Osteocyte (in vitro differentiated cells): ENCODE measurements at regions not wholly inside any gene's neighbourhood (a gene's known extent, or its start where the extent isn't known, plus 50 kb on each side); places are given as distances from the start of the nearest gene placed in this dataset.

Source experiments
- DNase-seq: peaks from one replicate; pipeline ENCODE4 v3.0.0; 2021; ENCODE audit warnings: mixed read lengths; ENCODE audit not compliant: unreplicated experiment; ENCODE audit errors: extremely low spot score
- H3K27ac Mint-ChIP-seq: one replicate; pipeline ENCODE4 v1.8.0; 2021; ENCODE audit warnings: mild to moderate bottlenecking, mixed read lengths; ENCODE audit not compliant: unreplicated experiment
- H3K27me3 Mint-ChIP-seq: one replicate; pipeline ENCODE4 v1.8.0; 2021; ENCODE audit warnings: mixed read lengths; ENCODE audit not compliant: unreplicated experiment
- H3K36me3 Mint-ChIP-seq: one replicate; pipeline ENCODE4 v1.8.0; 2021; ENCODE audit warnings: mixed read lengths; ENCODE audit not compliant: unreplicated experiment
- H3K4me1 Mint-ChIP-seq: one replicate; pipeline ENCODE4 v1.8.0; 2021; ENCODE audit warnings: mixed read lengths; ENCODE audit not compliant: unreplicated experiment
- H3K4me3 Mint-ChIP-seq: one replicate; pipeline ENCODE4 v1.8.0; 2021; ENCODE audit warnings: mild to moderate bottlenecking, moderate library complexity, mixed read lengths; ENCODE audit not compliant: unreplicated experiment
- H3K9me3 Mint-ChIP-seq: one replicate; pipeline ENCODE4 v1.8.0; 2021; ENCODE audit warnings: mixed read lengths; ENCODE audit not compliant: unreplicated experiment
- TF ChIP-seq, protein P1 (sequence below): fragments of 200-600 bp; sonication (generic); IDR thresholded peaks from 2 replicates; pipeline ENCODE4 v1.5.0; 2021; ENCODE audit warnings: antibody characterized with exemption, mild to moderate bottlenecking, moderate library complexity

DNA sequence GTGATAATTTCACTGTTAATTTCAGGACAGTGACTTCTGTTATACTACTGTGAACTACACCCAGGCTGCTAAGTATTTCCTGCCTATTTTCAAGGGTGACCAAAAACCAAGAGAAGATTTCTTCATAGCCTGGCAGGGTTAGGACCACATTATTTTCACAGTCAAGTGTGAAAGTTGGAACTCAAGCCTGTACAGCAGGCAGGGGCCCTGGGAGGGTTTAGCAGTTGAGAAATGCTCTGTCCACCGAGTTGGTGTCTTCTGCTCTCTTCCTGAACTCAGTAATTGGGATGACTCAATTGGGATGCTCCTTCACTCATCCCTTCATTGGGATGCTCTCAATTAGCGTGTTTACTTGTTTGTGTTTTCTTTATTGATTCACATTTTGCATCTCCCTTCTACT, 347.3 kb upstream of the CDH11 start:
- H3K36me3 Mint-ChIP-seq = no peaks in the 10 kb centered on the region
- TF ChIP-seq, protein P1, sequence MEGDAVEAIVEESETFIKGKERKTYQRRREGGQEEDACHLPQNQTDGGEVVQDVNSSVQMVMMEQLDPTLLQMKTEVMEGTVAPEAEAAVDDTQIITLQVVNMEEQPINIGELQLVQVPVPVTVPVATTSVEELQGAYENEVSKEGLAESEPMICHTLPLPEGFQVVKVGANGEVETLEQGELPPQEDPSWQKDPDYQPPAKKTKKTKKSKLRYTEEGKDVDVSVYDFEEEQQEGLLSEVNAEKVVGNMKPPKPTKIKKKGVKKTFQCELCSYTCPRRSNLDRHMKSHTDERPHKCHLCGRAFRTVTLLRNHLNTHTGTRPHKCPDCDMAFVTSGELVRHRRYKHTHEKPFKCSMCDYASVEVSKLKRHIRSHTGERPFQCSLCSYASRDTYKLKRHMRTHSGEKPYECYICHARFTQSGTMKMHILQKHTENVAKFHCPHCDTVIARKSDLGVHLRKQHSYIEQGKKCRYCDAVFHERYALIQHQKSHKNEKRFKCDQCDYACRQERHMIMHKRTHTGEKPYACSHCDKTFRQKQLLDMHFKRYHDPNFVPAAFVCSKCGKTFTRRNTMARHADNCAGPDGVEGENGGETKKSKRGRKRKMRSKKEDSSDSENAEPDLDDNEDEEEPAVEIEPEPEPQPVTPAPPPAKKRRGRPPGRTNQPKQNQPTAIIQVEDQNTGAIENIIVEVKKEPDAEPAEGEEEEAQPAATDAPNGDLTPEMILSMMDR = no peak
- H3K27me3 Mint-ChIP-seq = peaks cover 5% of the 10 kb centered on the region
- DNase-seq = no peak
- H3K27ac Mint-ChIP-seq = no peak overlapping the region
- no peaks in the 10 kb centered on the region for H3K9me3 Mint-ChIP-seq
- H3K4me3 Mint-ChIP-seq = no peak overlapping the region
- no peaks in the 10 kb centered on the region for H3K4me1 Mint-ChIP-seq

- Mint-ChIP-seq H3K27me3 (peaks cover 5% of the 10 kb centered on the region), H3K4me3 (no peak overlapping the region), H3K4me1 (no peaks in the 10 kb centered on the region), H3K27ac (no peak overlapping the region), H3K9me3 (no peaks in the 10 kb centered on the region), H3K36me3 (no peaks in the 10 kb centered on the region)
- no peak for DNase-seq
- TF ChIP-seq, protein P1 = no peak
Measured at GRCh38 chr16:65468133-65468532, 346.3 kb upstream of the CDH11 start.

GRCh38 chr16:65463652-65464260, 341.9 kb upstream of the CDH11 start:
- Mint-ChIP-seq H3K27me3 (peaks cover 5% of the 10 kb centered on the region), H3K27ac (no peak overlapping the region), H3K4me1 (no peaks in the 10 kb centered on the region), H3K4me3 (no peak overlapping the region), H3K36me3 (no peaks in the 10 kb centered on the region), H3K9me3 (no peaks in the 10 kb centered on the region)
- TF ChIP-seq, protein P1 = no peak
- DNase-seq = no peak

DNA sequence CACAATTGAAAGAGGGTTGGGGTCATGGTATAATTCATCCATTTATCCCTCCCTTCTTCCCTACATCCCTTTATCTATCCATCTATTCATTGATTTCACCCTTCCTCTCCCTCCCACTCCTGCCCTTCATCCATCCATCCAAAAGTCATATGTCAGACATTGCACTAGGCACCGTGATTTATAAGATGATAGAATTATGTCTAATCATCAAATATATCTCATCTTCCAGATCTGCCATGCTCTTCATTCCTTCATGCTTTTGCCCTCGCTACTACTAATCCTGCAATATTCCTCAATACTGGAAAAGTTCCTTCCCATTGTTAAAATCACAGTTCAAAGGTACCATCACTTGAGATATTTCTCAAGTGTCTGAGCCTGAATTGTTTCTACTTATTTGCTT, 335.2 kb upstream of the CDH11 start:
- TF ChIP-seq, protein P1 = no peak
- H3K27ac Mint-ChIP-seq = no peak overlapping the region
- DNase-seq = no peak
- H3K9me3 Mint-ChIP-seq = no peaks in the 10 kb centered on the region
- no peaks in the 10 kb centered on the region for H3K4me1 Mint-ChIP-seq
- H3K27me3 Mint-ChIP-seq = peaks cover 3% of the 10 kb centered on the region
- H3K36me3 Mint-ChIP-seq = no peaks in the 10 kb centered on the region
- H3K4me3 Mint-ChIP-seq = no peak overlapping the region

- no peaks in the 10 kb centered on the region for H3K9me3 Mint-ChIP-seq
- no peak overlapping the region for H3K27ac Mint-ChIP-seq
- no peaks in the 10 kb centered on the region for H3K4me1 Mint-ChIP-seq
- no peak for DNase-seq
- H3K36me3 Mint-ChIP-seq = no peaks in the 10 kb centered on the region
- H3K27me3 Mint-ChIP-seq = peaks cover 3% of the 10 kb centered on the region
- H3K4me3 Mint-ChIP-seq = no peak overlapping the region
- TF ChIP-seq, protein P1 = no peak
Measured at GRCh38 chr16:65455761-65456160, 333.9 kb upstream of the CDH11 start.
